ENCODE measurements at regions not wholly inside any gene's neighbourhood (a gene's known extent, or its start where the extent isn't known, plus 50 kb on each side); places are given as distances from the start of the nearest gene placed in this dataset.
A peak's percentile ranks its signal among the peaks of the same experiment; 100 is the strongest.

- H3K4me3 ChIP-seq (ENCODE audit: low read depth, low read length) = no peak overlapping the region
- no peak for DNase-seq (ENCODE audit: low read depth)
- H3K36me3 ChIP-seq (ENCODE audit: control insufficient read depth, insufficient read depth, low read length) = no peaks in the 10 kb centered on the region
- no peaks in the 10 kb centered on the region for H3K27me3 ChIP-seq (ENCODE audit: control insufficient read depth, insufficient read depth, low read length)
- no peak for TF ChIP-seq CTCF (IDR thresholded peaks at IDR 0.05; ENCODE audit: insufficient read depth, low read length, poor library complexity, severe bottlenecking)
Observed at GRCh38 chr1:39122056-39122455, 82.4 kb upstream of the MACF1 start.

GRCh38 chr1:39124282-39124681 is 80.2 kb upstream of the MACF1 start:
- TF ChIP-seq CTCF (IDR thresholded peaks at IDR 0.05; ENCODE audit: insufficient read depth, low read length, poor library complexity, severe bottlenecking) = no peak
- H3K36me3 ChIP-seq (ENCODE audit: control insufficient read depth, insufficient read depth, low read length) = no peaks in the 10 kb centered on the region

GRCh38 chr1:39127513-39127912 is 77.0 kb upstream of the MACF1 start:
- H3K27me3 ChIP-seq (ENCODE audit: control insufficient read depth, insufficient read depth, low read length) = no peaks in the 10 kb centered on the region
- TF ChIP-seq CTCF (IDR thresholded peaks at IDR 0.05; ENCODE audit: insufficient read depth, low read length, poor library complexity, severe bottlenecking) = no peak
- H3K4me3 ChIP-seq (ENCODE audit: low read depth, low read length) = no peak overlapping the region
- DNase-seq (ENCODE audit: low read depth) = no peak
- no peaks in the 10 kb centered on the region for H3K36me3 ChIP-seq (ENCODE audit: control insufficient read depth, insufficient read depth, low read length)

More at GRCh38 chr1:39124282-39124681, 80.2 kb upstream of the MACF1 start:
- no peaks in the 10 kb centered on the region for H3K27me3 ChIP-seq (ENCODE audit: control insufficient read depth, insufficient read depth, low read length)
- no peak for DNase-seq (ENCODE audit: low read depth)
- no peak overlapping the region for H3K4me3 ChIP-seq (ENCODE audit: low read depth, low read length)

GRCh38 chr1:39128126-39128525 is 76.4 kb upstream of the MACF1 start:
- TF ChIP-seq CTCF (IDR thresholded peaks at IDR 0.05; ENCODE audit: insufficient read depth, low read length, poor library complexity, severe bottlenecking) = no peak
- Histone ChIP-seq H3K36me3 (ENCODE audit: control insufficient read depth, insufficient read depth, low read length) (no peaks in the 10 kb centered on the region), H3K4me3 (ENCODE audit: low read depth, low read length) (no peak overlapping the region), H3K27me3 (ENCODE audit: control insufficient read depth, insufficient read depth, low read length) (no peaks in the 10 kb centered on the region)
- no peak for DNase-seq (ENCODE audit: low read depth)

- Histone ChIP-seq H3K4me3 (ENCODE audit: low read depth, low read length) (no peak overlapping the region), H3K36me3 (ENCODE audit: control insufficient read depth, insufficient read depth, low read length) (no peaks in the 10 kb centered on the region), H3K27me3 (ENCODE audit: control insufficient read depth, insufficient read depth, low read length) (no peaks in the 10 kb centered on the region)
- TF ChIP-seq CTCF (IDR thresholded peaks at IDR 0.05; ENCODE audit: insufficient read depth, low read length, poor library complexity, severe bottlenecking) = no peak
- no peak for DNase-seq (ENCODE audit: low read depth)
Observed at GRCh38 chr1:39128959-39129358, 75.5 kb upstream of the MACF1 start.

GRCh38 chr1:39129514-39129913 is 75.0 kb upstream of the MACF1 start:
- H3K36me3 ChIP-seq (ENCODE audit: control insufficient read depth, insufficient read depth, low read length) = no peaks in the 10 kb centered on the region
- peak; percentile 42 for TF ChIP-seq CTCF (IDR thresholded peaks at IDR 0.05; ENCODE audit: insufficient read depth, low read length, poor library complexity, severe bottlenecking)
- H3K27me3 ChIP-seq (ENCODE audit: control insufficient read depth, insufficient read depth, low read length) = no peaks in the 10 kb centered on the region
- H3K4me3 ChIP-seq (ENCODE audit: low read depth, low read length) = no peak overlapping the region
- no peak for DNase-seq (ENCODE audit: low read depth)
